SK-N-SH treated with all-trans-retinoic acid at 6 μM for 48 hours (cell line): ENCODE measurements at regions not wholly inside any gene's neighbourhood (a gene's known extent, or its start where the extent isn't known, plus 50 kb on each side); places are given as distances from the start of the nearest gene placed in this dataset.
"Not testable (repeated sequence)": the region's sequence is repeated elsewhere in the genome, so short reads cannot be mapped to it uniquely, and the experiment has no call there.

Source experiments
- ARNTL ChIP-seq: fragments of 450-650 bp; formaldehyde crosslinking; IDR thresholded peaks from 2 replicates; pipeline ENCODE4 v1.5.0; 2020; ENCODE audit warnings: low read depth, mild to moderate bottlenecking, moderate library complexity, borderline replicate concordance
- ISL1 ChIP-seq: fragments of 250-450 bp; sonication (Bioruptor Pico); IDR thresholded peaks from 2 replicates; pipeline ENCODE4 v2.1.2; 2022; ENCODE audit warnings: mild to moderate bottlenecking, moderate library complexity
- OSR1 ChIP-seq: fragments of 250-450 bp; sonication (Bioruptor Pico); IDR thresholded peaks from 2 replicates; pipeline ENCODE4 v1.8.0; 2022; ENCODE audit warnings: moderate library complexity, mild to moderate bottlenecking, inconsistent platforms
- PATZ1 ChIP-seq: fragments of 250-450 bp; sonication (Bioruptor Pico); IDR thresholded peaks from 2 replicates; pipeline ENCODE4 v1.8.0; 2020; ENCODE audit warnings: mild to moderate bottlenecking, moderate library complexity, borderline replicate concordance
- TSHZ2 ChIP-seq: fragments of 250-450 bp; sonication (Bioruptor Pico); IDR thresholded peaks from 2 replicates; pipeline ENCODE4 v1.5.0; 2020; ENCODE audit warnings: mild to moderate bottlenecking, moderate library complexity
- ZC3H10 ChIP-seq: fragments of 250-450 bp; sonication (Bioruptor Pico); IDR thresholded peaks from 2 replicates; pipeline ENCODE4 v1.5.1; 2021; ENCODE audit warnings: mild to moderate bottlenecking, moderate library complexity
- ZFP3 ChIP-seq: fragments of 250-450 bp; sonication (Bioruptor Pico); IDR thresholded peaks from 2 replicates; pipeline ENCODE4 v1.5.0; 2020; ENCODE audit warnings: mild to moderate bottlenecking, moderate library complexity

GRCh38 chr9:64101504-64101903 lies 1183.5 kb downstream of the FOXD4L5 start:
- not testable (repeated sequence) for TF ChIP-seq PATZ1; OSR1 (CRISPR knock-in tag); ZFP3 (CRISPR knock-in tag); ARNTL; ISL1 (CRISPR knock-in tag); TSHZ2 (CRISPR knock-in tag); ZC3H10 (CRISPR knock-in tag)
